Neutrophil (primary cell): ENCODE measurements at regions not wholly inside any gene's neighbourhood (a gene's known extent, or its start where the extent isn't known, plus 50 kb on each side); places are given as distances from the start of the nearest gene placed in this dataset.

Experiments used
- H3K27ac ChIP-seq: fragments of 200-600 bp; sonication (generic); 2 replicates; pipeline ENCODE4 v1.5.1; 2016; ENCODE audit warnings: mild to moderate bottlenecking, moderate library complexity
- H3K27me3 ChIP-seq: fragments of 200-600 bp; sonication (generic); 2 replicates; pipeline ENCODE4 v1.6.0; 2016; ENCODE audit warnings: mild to moderate bottlenecking
- H3K36me3 ChIP-seq: fragments of 200-600 bp; sonication (generic); 2 replicates; pipeline ENCODE4 v1.5.1; 2017
- H3K4me1 ChIP-seq, 2 experiments: fragments of 200-600 bp in 1 of 2; sonication (generic) in 1 of 2; 1 replicate in 1 of 2; 2 replicates in 1 of 2; pipeline versions ENCODE4 v1.5.1 to v1.6.1; 2013 to 2016; ENCODE audit warnings: low read depth in 1 of 2, low read length in 1 of 2, mild to moderate bottlenecking in 1 of 2, moderate library complexity in 1 of 2; ENCODE audit not compliant: control insufficient read depth in 1 of 2, insufficient read depth in 1 of 2
- H3K4me3 ChIP-seq, 2 experiments: fragments of 200-600 bp in 1 of 2; sonication (generic) in 1 of 2; 1 replicate in 1 of 2; 2 replicates in 1 of 2; pipeline ENCODE4 v1.5.1; 2013 to 2016; ENCODE audit warnings: low read depth in 1 of 2, low read length in 1 of 2, mild to moderate bottlenecking in 1 of 2, moderate library complexity in 1 of 2
- H3K9me3 ChIP-seq: fragments of 200-600 bp; sonication (generic); 2 replicates; pipeline ENCODE4 v1.5.1; 2016
- TF ChIP-seq, protein P1 (sequence below): fragments of 200-600 bp; sonication (generic); IDR thresholded peaks from 2 replicates; pipeline ENCODE4 v1.5.1; 2016; ENCODE audit warnings: antibody characterized with exemption

DNA sequence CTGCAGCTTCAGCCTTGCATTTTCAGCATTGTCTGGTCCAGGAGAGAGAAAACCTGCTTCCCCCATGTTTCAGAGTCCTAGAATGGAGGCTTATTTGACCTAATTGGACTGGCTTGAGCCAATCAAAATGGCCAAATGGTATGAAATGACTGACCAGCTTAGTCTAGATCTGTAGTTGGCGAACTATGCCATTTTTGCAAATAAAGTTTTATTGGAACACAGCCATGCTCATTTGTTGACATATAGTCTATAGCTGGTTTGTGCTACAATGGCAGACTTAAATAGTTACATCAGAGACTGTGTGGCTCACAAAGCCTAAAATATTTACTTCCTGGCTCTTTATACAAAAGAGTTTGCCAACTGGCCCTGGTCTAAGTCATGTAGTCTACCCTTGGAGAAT, 180.8 kb downstream of the HS3ST3B1 start:
- TF ChIP-seq, protein P1, sequence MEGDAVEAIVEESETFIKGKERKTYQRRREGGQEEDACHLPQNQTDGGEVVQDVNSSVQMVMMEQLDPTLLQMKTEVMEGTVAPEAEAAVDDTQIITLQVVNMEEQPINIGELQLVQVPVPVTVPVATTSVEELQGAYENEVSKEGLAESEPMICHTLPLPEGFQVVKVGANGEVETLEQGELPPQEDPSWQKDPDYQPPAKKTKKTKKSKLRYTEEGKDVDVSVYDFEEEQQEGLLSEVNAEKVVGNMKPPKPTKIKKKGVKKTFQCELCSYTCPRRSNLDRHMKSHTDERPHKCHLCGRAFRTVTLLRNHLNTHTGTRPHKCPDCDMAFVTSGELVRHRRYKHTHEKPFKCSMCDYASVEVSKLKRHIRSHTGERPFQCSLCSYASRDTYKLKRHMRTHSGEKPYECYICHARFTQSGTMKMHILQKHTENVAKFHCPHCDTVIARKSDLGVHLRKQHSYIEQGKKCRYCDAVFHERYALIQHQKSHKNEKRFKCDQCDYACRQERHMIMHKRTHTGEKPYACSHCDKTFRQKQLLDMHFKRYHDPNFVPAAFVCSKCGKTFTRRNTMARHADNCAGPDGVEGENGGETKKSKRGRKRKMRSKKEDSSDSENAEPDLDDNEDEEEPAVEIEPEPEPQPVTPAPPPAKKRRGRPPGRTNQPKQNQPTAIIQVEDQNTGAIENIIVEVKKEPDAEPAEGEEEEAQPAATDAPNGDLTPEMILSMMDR = no peak
- H3K27ac ChIP-seq = no peak overlapping the region
- H3K4me1 ChIP-seq = no peaks in the 10 kb centered on the region
- no peaks in the 10 kb centered on the region for H3K9me3 ChIP-seq
- H3K36me3 ChIP-seq = no peaks in the 10 kb centered on the region
- H3K4me3 ChIP-seq = no peak overlapping the region
- H3K27me3 ChIP-seq = no peaks in the 10 kb centered on the region

DNA sequence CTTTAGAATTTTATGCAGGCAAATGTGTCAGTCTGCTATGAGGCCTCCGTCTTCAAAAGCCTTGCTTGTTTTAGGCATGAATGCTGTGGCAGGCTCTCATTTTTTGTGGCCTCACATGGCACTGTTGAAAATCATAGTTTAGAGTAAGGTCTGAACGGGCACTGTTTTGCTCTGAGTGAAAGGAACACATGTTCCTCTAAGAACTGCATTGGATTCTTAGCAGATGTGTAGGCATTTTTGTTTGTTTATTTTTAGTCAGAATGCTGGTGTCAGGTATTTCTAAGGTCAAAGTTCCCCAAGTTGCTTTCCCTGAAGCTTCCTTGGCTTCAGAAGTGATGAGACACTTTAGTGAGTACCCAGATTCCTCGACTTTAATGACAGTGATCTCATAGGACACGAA, 173.7 kb downstream of the HS3ST3B1 start:
- no peaks in the 10 kb centered on the region for H3K4me1 ChIP-seq

DNA sequence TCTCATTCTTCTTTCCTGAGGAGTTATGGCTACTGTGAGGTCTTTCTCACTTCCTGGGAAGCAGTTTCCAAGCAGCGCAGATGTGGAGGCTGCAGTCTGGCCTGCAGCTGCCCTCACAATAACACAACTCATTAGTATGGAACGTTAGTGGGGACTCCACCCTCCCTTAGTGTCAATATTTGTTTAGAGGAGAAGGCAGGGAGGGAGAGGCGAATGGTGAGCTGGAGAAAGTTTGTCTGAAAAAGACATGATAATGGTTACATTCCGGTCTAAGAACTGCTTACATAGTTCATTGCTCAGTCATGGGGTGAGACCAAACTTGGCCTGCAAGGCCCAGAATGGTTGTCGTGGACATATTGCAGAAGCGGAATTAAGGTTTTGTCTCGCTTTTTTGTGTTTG, 170.2 kb downstream of the HS3ST3B1 start:
- Histone ChIP-seq H3K27ac (no peak overlapping the region), H3K9me3 (no peaks in the 10 kb centered on the region), H3K4me1 (no peaks in the 10 kb centered on the region), H3K36me3 (no peaks in the 10 kb centered on the region), H3K4me3 (no peak overlapping the region), H3K27me3 (no peaks in the 10 kb centered on the region)
- TF ChIP-seq, protein P1 = no peak

More for the DNA sequence above, 173.7 kb downstream of the HS3ST3B1 start:
- Histone ChIP-seq H3K9me3 (no peaks in the 10 kb centered on the region), H3K4me3 (no peak overlapping the region), H3K36me3 (no peaks in the 10 kb centered on the region), H3K27ac (no peak overlapping the region), H3K27me3 (no peaks in the 10 kb centered on the region)
- TF ChIP-seq, protein P1 = no peak

DNA sequence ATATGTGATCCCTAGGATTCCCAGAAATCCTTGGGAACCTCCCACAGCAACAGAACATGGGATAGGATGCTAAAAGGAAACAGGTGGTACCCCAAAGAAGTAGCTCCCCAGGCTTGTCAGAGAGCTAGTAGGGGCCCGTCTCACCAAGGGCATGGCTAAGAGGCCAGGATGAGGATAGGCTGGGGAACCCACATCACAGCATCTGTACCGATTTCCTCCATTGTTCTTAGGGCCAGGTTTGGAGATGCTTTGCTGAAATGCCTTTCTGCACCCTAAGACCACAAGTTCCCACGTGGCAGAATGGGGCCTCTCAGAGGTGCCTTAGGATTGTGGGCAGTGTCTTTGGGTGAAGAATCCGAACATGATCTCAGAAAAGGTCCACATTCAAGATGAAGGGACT, 169.5 kb downstream of the HS3ST3B1 start:
- H3K9me3 ChIP-seq = no peaks in the 10 kb centered on the region

DNA sequence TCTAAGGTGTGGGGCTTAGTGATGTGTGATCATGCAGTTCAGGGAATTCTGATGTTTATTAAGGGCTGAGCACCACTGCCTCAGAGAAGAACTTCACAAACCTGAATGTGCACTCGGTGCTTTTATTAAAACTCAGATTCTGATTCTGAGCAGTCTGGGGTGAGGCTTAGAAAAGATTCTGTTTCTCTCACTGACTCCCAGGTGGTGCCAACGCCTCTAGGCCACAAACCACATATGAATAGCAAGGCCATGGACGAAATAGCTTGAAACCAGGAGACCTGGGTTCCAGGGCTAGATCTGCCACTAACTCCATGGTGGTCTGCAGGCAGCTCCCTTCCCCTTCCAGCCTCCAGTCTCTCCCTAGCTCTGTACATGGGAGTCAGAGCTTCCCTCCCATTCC, 169.1 kb downstream of the HS3ST3B1 start:
- H3K4me1 ChIP-seq = no peaks in the 10 kb centered on the region
- H3K9me3 ChIP-seq = no peaks in the 10 kb centered on the region
- TF ChIP-seq, protein P1 = no peak
- H3K36me3 ChIP-seq = no peaks in the 10 kb centered on the region
- no peaks in the 10 kb centered on the region for H3K27me3 ChIP-seq
- no peak overlapping the region for H3K27ac ChIP-seq
- no peak overlapping the region for H3K4me3 ChIP-seq

More for the DNA sequence above, 169.5 kb downstream of the HS3ST3B1 start:
- Histone ChIP-seq H3K36me3 (no peaks in the 10 kb centered on the region), H3K27me3 (no peaks in the 10 kb centered on the region), H3K4me3 (no peak overlapping the region), H3K4me1 (no peaks in the 10 kb centered on the region), H3K27ac (no peak overlapping the region)
- TF ChIP-seq, protein P1 = no peak

DNA sequence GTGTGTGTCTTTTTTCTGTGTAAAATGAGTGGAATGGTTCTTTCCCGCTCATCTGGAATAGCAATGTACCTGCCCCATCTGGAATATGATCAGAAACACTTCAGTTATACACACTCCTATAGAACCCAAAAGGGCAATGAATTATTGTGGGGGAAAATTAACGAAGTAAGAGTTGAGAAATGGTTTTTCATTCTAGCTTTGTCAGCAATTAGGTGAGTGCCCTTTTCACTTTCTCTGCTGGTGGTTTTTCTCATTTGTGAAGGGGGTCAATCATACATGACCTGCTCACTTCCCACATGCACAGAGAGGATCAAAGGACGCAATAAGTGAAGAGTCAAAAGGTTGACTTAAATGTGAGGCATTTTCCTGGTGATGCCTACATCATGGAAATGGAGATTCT, 168.0 kb downstream of the HS3ST3B1 start:
- Histone ChIP-seq H3K4me1 (no peaks in the 10 kb centered on the region), H3K9me3 (no peaks in the 10 kb centered on the region), H3K4me3 (no peak overlapping the region)

More for the DNA sequence above, 168.0 kb downstream of the HS3ST3B1 start:
- no peak overlapping the region for H3K27ac ChIP-seq
- H3K36me3 ChIP-seq = no peaks in the 10 kb centered on the region
- TF ChIP-seq, protein P1 = no peak
- H3K27me3 ChIP-seq = no peaks in the 10 kb centered on the region
